Liver (tissue), 8 donors: ENCODE measurements at regions not wholly inside any gene's neighbourhood (a gene's known extent, or its start where the extent isn't known, plus 50 kb on each side); places are given as distances from the start of the nearest gene placed in this dataset.

ENCODE experiments used
- DNase-seq: peaks from one replicate; pipeline ENCODE4 v3.0.0-alpha.2; 2017; ENCODE audit warnings: low spot score
- H3K27ac ChIP-seq, 2 donors: one replicate each; pipeline ENCODE4 v1.7.0; 2013; ENCODE audit warnings: inconsistent platforms in 2 of 2, low read length in 2 of 2, control low read depth in 1 of 2, low read depth in 1 of 2, mild to moderate bottlenecking in 1 of 2
- H3K27me3 ChIP-seq, 4 donors: one replicate each; pipeline versions ENCODE4 v1.6.1 to v1.7.0; 2013; ENCODE audit warnings: low read length in 3 of 4, inconsistent platforms in 1 of 4, mild to moderate bottlenecking in 1 of 4, moderate library complexity in 1 of 4; ENCODE audit not compliant: control insufficient read depth in 4 of 4, insufficient read depth in 4 of 4
- H3K36me3 ChIP-seq, 4 donors: one replicate each; pipeline versions ENCODE4 v1.6.1 to v1.7.0; 2013; ENCODE audit warnings: low read length in 3 of 4, mild to moderate bottlenecking in 3 of 4, low read depth in 1 of 4, moderate library complexity in 1 of 4; ENCODE audit not compliant: control insufficient read depth in 4 of 4, insufficient read depth in 3 of 4
- H3K4me1 ChIP-seq, 4 donors: one replicate each; pipeline versions ENCODE4 v1.6.1 to v1.7.0; 2013; ENCODE audit warnings: low read length in 3 of 4, mild to moderate bottlenecking in 3 of 4, moderate library complexity in 1 of 4; ENCODE audit not compliant: control insufficient read depth in 4 of 4, insufficient read depth in 4 of 4
- H3K4me3 ChIP-seq, 3 donors: one replicate each; pipeline versions ENCODE4 v1.6.1 to v1.7.0; 2013; ENCODE audit warnings: low read length in 3 of 3, control low read depth in 1 of 3, low read depth in 1 of 3, mild to moderate bottlenecking in 1 of 3
- H3K9ac ChIP-seq, 2 donors: one replicate each; pipeline ENCODE4 v1.7.0; 2013; ENCODE audit warnings: low read length in 2 of 2, mild to moderate bottlenecking in 2 of 2, moderate library complexity in 2 of 2, control low read depth in 1 of 2, low read depth in 1 of 2
- H3K9me3 ChIP-seq, 4 donors: one replicate each; pipeline versions ENCODE4 v1.6.1 to v1.7.0; 2013; ENCODE audit warnings: low read length in 3 of 4; ENCODE audit not compliant: control insufficient read depth in 4 of 4
- ATF3 ChIP-seq: IDR thresholded peaks from 2 replicates; pipeline ENCODE4 v1.6.1; 2016; ENCODE audit warnings: antibody characterized with exemption
- CTCF ChIP-seq: fragments of 150-350 bp; IDR thresholded peaks from 2 replicates; pipeline ENCODE4 v1.5.1; 2017; ENCODE audit warnings: improper control_type of control experiment, low read depth, low read length; ENCODE audit not compliant: missing input control
- EGR1 ChIP-seq, 2 donors: IDR thresholded peaks; 2 replicates each; pipeline ENCODE4 v1.6.1; 2016 to 2018; ENCODE audit warnings: antibody characterized with exemption in 2 of 2, low read depth in 2 of 2
- FOXA1 ChIP-seq: IDR thresholded peaks from 2 replicates; pipeline ENCODE4 v1.6.1; 2016; ENCODE audit warnings: antibody characterized with exemption
- HNF4A ChIP-seq, 2 donors: conservative IDR thresholded peaks; 2 replicates each; pipeline ENCODE4 v1.6.1; 2016; ENCODE audit warnings: antibody characterized with exemption in 2 of 2, mild to moderate bottlenecking in 2 of 2
- JUND ChIP-seq, 2 donors: IDR thresholded peaks; 2 replicates each; pipeline ENCODE4 v1.6.1; 2016; ENCODE audit warnings: antibody characterized with exemption in 2 of 2
- NR2F2 ChIP-seq: IDR thresholded peaks from 2 replicates; pipeline ENCODE4 v1.6.1; 2016; ENCODE audit warnings: antibody characterized with exemption
- RAD21 ChIP-seq, 2 donors: IDR thresholded peaks; 2 replicates each; pipeline ENCODE4 v1.6.1; 2016; ENCODE audit warnings: antibody characterized with exemption in 2 of 2, mild to moderate bottlenecking in 2 of 2
- REST ChIP-seq: IDR thresholded peaks from 2 replicates; pipeline ENCODE4 v1.6.1; 2016; ENCODE audit warnings: antibody characterized with exemption, mild to moderate bottlenecking
- RXRA ChIP-seq, 2 donors: IDR thresholded peaks; 2 replicates each; pipeline ENCODE4 v1.6.1; 2017 to 2018; ENCODE audit warnings: antibody characterized with exemption in 2 of 2, mild to moderate bottlenecking in 1 of 2
- SP1 ChIP-seq: IDR thresholded peaks from 2 replicates; pipeline ENCODE4 v1.6.1; 2018; ENCODE audit warnings: antibody characterized with exemption, mild to moderate bottlenecking
- WGBS: extraction: QIAGEN DNeasy Blood & Tissue Kit; methylation state at CpG from one replicate; pipeline ENCODE4 v1.1.7; 2013; 5-methylcytosine and 5-hydroxymethylcytosine counted together
- donor health status: healthy.
- donor health status: healthy.
- donor health status: healthy.
- donor health status: healthy.
- donor health status: healthy.

DNA sequence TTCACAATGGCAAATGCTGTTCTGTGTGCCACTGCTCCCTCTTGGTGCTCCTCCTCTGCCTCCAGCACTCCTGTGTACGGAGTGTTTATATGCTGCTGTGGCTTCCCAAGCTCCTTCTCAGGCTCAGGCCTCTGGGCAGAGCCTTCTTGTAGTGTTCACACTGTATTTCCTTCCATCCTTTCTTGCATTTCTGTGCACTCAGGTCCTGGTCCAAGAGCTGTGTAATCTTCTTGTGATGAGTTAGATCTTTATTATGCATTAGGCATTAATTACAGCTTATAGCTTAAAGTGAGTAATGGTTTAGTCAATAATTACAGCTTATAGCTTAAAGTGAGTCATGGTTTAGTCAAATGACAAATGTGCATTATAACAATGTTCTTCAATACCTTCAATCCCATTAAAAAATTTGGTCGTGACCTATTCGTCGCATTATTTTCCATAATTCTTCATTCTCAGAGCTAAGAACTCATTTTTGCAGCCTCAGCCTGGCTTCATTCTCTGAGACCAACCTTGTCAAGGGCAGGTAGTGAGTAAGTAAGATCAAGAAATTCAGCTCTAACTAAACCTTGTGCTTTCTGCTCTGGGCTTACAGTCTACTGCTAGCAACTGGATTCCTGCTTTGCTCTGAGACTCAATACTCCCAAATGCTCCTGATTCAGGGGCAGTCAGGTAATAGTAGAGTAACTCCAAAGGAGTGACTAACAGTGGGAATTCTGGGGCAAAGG is 154.5 kb upstream of the SPAG17 start:
- Histone ChIP-seq H3K27ac (no peak overlapping the region), H3K36me3 (no peaks in the 10 kb centered on the region), H3K4me1 (no peaks in the 10 kb centered on the region), H3K9ac (no peak overlapping the region), H3K4me3 (no peak overlapping the region), H3K27me3 (no peaks in the 10 kb centered on the region), H3K9me3 (no peaks in the 10 kb centered on the region)
- DNase-seq, result no peak
- TF ChIP-seq CTCF (no peak), RXRA (IDR thresholded peaks at IDR 0.05) (no peak), NR2F2 (no peak), JUND (IDR thresholded peaks at IDR 0.05) (no peak), FOXA1 (no peak), EGR1 (IDR thresholded peaks at IDR 0.05; ENCODE audit: low read depth in 2 of 2) (no peak), REST (no peak), RAD21 (IDR thresholded peaks at IDR 0.05) (no peak), HNF4A (conservative IDR thresholded peaks at IDR 0.05) (no peak)
- 75% methylated on average over 4 of the region's 4 CpGs for WGBS

DNA sequence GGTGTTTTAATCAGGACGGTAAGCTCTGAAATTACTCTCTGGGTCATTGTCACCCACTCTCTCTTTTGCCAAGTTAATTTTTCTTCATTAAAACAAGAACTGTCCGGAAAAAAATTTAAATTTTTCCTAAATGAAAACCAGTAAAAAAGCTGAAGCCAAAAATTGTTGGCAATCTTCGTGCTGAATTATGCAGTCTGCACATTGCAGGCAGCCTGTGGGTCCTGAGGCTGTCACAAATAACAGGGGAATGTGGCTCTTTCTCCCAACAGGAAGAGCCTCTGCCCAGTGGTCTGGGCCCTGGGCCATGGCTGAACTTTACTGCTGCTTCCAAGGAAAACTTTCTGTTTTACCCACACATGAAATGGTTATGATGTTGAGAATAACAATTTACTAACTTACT is 153.9 kb upstream of the SPAG17 start:
- Histone ChIP-seq H3K9me3 (no peaks in the 10 kb centered on the region), H3K4me3 (no peak overlapping the region), H3K9ac (no peak overlapping the region), H3K4me1 (no peaks in the 10 kb centered on the region), H3K27me3 (no peaks in the 10 kb centered on the region), H3K27ac (no peak overlapping the region), H3K36me3 (no peaks in the 10 kb centered on the region)
- TF ChIP-seq EGR1 (IDR thresholded peaks at IDR 0.05; ENCODE audit: low read depth in 2 of 2), result no peak
- no peak for TF ChIP-seq NR2F2
- no peak for TF ChIP-seq SP1
- WGBS, result 68% methylated on average over 3 of the region's 3 CpGs
- DNase-seq, result no peak

DNA sequence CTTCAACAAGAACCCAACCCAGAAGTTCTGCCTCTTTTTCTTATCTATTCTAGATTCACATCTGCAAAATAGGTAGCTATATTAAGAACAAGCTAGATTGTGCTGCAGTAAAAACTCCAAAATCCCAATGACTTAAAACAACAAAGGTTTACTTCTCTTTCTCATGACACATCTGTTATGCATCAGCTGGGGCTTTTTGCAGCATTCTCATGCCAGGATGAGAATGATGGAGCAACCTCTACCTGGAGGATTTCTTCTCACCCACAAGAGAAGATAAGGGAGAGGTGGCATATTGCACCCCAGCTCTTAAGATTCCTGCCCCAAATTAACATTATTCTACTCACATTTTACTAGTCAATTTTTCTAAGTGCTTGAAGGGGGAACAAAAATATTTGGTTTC is 152.3 kb upstream of the SPAG17 start:
- no peak overlapping the region for H3K9ac ChIP-seq
- H3K27ac ChIP-seq, result no peak overlapping the region
- TF ChIP-seq JUND (IDR thresholded peaks at IDR 0.05) (no peak), REST (no peak), ATF3 (no peak)
- no peaks in the 10 kb centered on the region for H3K4me1 ChIP-seq
- H3K36me3 ChIP-seq, result no peaks in the 10 kb centered on the region
- H3K4me3 ChIP-seq, result no peak overlapping the region
- no peaks in the 10 kb centered on the region for H3K9me3 ChIP-seq
- no peaks in the 10 kb centered on the region for H3K27me3 ChIP-seq
- no peak for DNase-seq
